H9 (cell line): ENCODE measurements at regions not wholly inside any gene's neighbourhood (a gene's known extent, or its start where the extent isn't known, plus 50 kb on each side); places are given as distances from the start of the nearest gene placed in this dataset.

Experiments
- DNase-seq: peaks from one replicate; pipeline ENCODE4 v3.0.0-alpha.2; 2017
- H2AFZ ChIP-seq: one replicate; pipeline ENCODE4 v1.6.1; 2013; ENCODE audit warnings: mild to moderate bottlenecking, low read length, control low read depth, moderate library complexity
- H2AK5ac ChIP-seq: 2 replicates; pipeline ENCODE4 v1.6.1; 2013; ENCODE audit warnings: low read length, control low read depth, mixed read lengths; ENCODE audit not compliant: insufficient read length
- H2BK120ac ChIP-seq: one replicate; pipeline ENCODE4 v1.6.1; 2013; ENCODE audit warnings: low read depth, mild to moderate bottlenecking, low read length, control low read depth, inconsistent platforms; ENCODE audit not compliant: poor library complexity, severe bottlenecking
- H2BK12ac ChIP-seq: 2 replicates; pipeline ENCODE4 v1.6.1; 2013; ENCODE audit warnings: low read length, control low read depth, mixed read lengths, low read depth; ENCODE audit not compliant: insufficient read length
- H2BK15ac ChIP-seq: 2 replicates; pipeline ENCODE4 v1.6.1; 2013; ENCODE audit warnings: low read depth, low read length, control low read depth
- H2BK20ac ChIP-seq: one replicate; pipeline ENCODE4 v1.6.1; 2013; ENCODE audit warnings: low read depth, mild to moderate bottlenecking, low read length, control low read depth, inconsistent platforms; ENCODE audit not compliant: poor library complexity, severe bottlenecking
- H2BK5ac ChIP-seq: 2 replicates; pipeline ENCODE4 v1.6.1; 2013; ENCODE audit warnings: low read length, control low read depth, mixed read lengths; ENCODE audit not compliant: insufficient read length
- H3K14ac ChIP-seq: 2 replicates; pipeline ENCODE4 v1.6.1; 2013; ENCODE audit warnings: low read length, control low read depth; ENCODE audit not compliant: insufficient read depth
- H3K18ac ChIP-seq: 2 replicates; pipeline ENCODE4 v1.6.1; 2013; ENCODE audit warnings: low read depth, mild to moderate bottlenecking, mixed read lengths, low read length, control low read depth; ENCODE audit not compliant: insufficient read length
- H3K23ac ChIP-seq: 2 replicates; pipeline ENCODE4 v1.6.1; 2013; ENCODE audit warnings: low read length, control low read depth, mixed read lengths, low read depth; ENCODE audit not compliant: insufficient read length
- H3K23me2 ChIP-seq: 2 replicates; pipeline ENCODE4 v1.6.1; 2013; ENCODE audit warnings: low read depth, mild to moderate bottlenecking, mixed read lengths, low read length, control low read depth; ENCODE audit not compliant: insufficient read length, poor library complexity, severe bottlenecking
- H3K27ac ChIP-seq: 2 replicates; pipeline ENCODE4 v1.5.1; 2013; ENCODE audit warnings: low read length, control low read depth, mixed read lengths, low read depth; ENCODE audit not compliant: insufficient read length
- H3K27me3 ChIP-seq: 2 replicates; pipeline ENCODE4 v1.6.1; 2013; ENCODE audit warnings: low read length, control low read depth, inconsistent platforms; ENCODE audit not compliant: insufficient read depth
- H3K4ac ChIP-seq: 2 replicates; pipeline ENCODE4 v1.6.1; 2013; ENCODE audit warnings: low read depth, mild to moderate bottlenecking, control low read depth, inconsistent platforms, low read length, moderate library complexity
- H3K4me1 ChIP-seq: 2 replicates; pipeline ENCODE4 v1.6.1; 2013; ENCODE audit warnings: low read length, control low read depth, inconsistent platforms; ENCODE audit not compliant: insufficient read depth
- H3K4me2 ChIP-seq: 2 replicates; pipeline ENCODE4 v1.6.1; 2013; ENCODE audit warnings: low read length, control low read depth, mixed read lengths; ENCODE audit not compliant: insufficient read length, insufficient read depth
- H3K56ac ChIP-seq: 2 replicates; pipeline ENCODE4 v1.6.1; 2013; ENCODE audit warnings: low read depth, mild to moderate bottlenecking, mixed read lengths, low read length, control low read depth; ENCODE audit not compliant: insufficient read length
- H3K79me1 ChIP-seq: 2 replicates; pipeline ENCODE4 v1.6.1; 2013; ENCODE audit warnings: low read depth, mild to moderate bottlenecking, moderate library complexity, low read length, control low read depth, inconsistent platforms; ENCODE audit not compliant: insufficient read depth, poor library complexity, severe bottlenecking
- H3K79me2 ChIP-seq: 2 replicates; pipeline ENCODE4 v1.6.1; 2013; ENCODE audit warnings: low read length, control low read depth, inconsistent platforms; ENCODE audit not compliant: insufficient read depth
- H3K9ac ChIP-seq: 2 replicates; pipeline ENCODE4 v1.6.1; 2013; ENCODE audit warnings: low read length, control low read depth, mixed read lengths; ENCODE audit not compliant: insufficient read length; ENCODE audit errors: extremely low read depth
- H3K9me3 ChIP-seq: one replicate; pipeline ENCODE4 v1.6.1; 2013; ENCODE audit warnings: low read depth, low read length, inconsistent platforms; ENCODE audit not compliant: control insufficient read depth
- H3T11ph ChIP-seq: one replicate; pipeline ENCODE4 v1.6.1; 2013; ENCODE audit warnings: mild to moderate bottlenecking, low read length, control low read depth, inconsistent platforms
- H4K20me1 ChIP-seq: one replicate; pipeline ENCODE4 v1.6.1; 2013; ENCODE audit not compliant: control insufficient read depth, insufficient read length, insufficient read depth
- H4K5ac ChIP-seq: 2 replicates; pipeline ENCODE4 v1.6.1; 2013; ENCODE audit warnings: low read depth, mild to moderate bottlenecking, mixed read lengths, low read length, control low read depth; ENCODE audit not compliant: insufficient read length
- H4K8ac ChIP-seq: replicated peaks from 2 replicates; pipeline ENCODE4 v1.6.1; 2013; ENCODE audit warnings: low read length, control low read depth, mixed read lengths, low read depth; ENCODE audit not compliant: insufficient read length
- H4K91ac ChIP-seq: 2 replicates; pipeline ENCODE4 v1.6.1; 2013; ENCODE audit warnings: low read depth, mild to moderate bottlenecking, moderate library complexity, mixed read lengths, low read length, control low read depth; ENCODE audit not compliant: insufficient read length
- H3K27ac Mint-ChIP-seq, 3 experiments: 2 replicates in 2 of 3; 3 replicates in 1 of 3; pipeline ENCODE4 v1.8.0; 2020 to 2021; ENCODE audit warnings: mixed read lengths in 3 of 3, mild to moderate bottlenecking in 1 of 3, moderate library complexity in 1 of 3
- H3K27me3 Mint-ChIP-seq: 2 replicates; pipeline ENCODE4 v1.8.0; 2021; ENCODE audit warnings: low read depth, mild to moderate bottlenecking, moderate library complexity, mixed read lengths
- H3K36me3 Mint-ChIP-seq, 3 experiments: 2 replicates in 2 of 3; 3 replicates in 1 of 3; pipeline ENCODE4 v1.8.0; 2020 to 2021; ENCODE audit warnings: low read depth in 3 of 3, mixed read lengths in 3 of 3; ENCODE audit not compliant: insufficient read depth in 1 of 3
- H3K4me1 Mint-ChIP-seq, 2 experiments: 2 replicates each; pipeline ENCODE4 v1.8.0; 2020; ENCODE audit warnings: mixed read lengths in 2 of 2
- H3K4me3 Mint-ChIP-seq, 2 experiments: 2 replicates in 1 of 2; 3 replicates in 1 of 2; pipeline ENCODE4 v1.8.0; 2020 to 2021; ENCODE audit warnings: mild to moderate bottlenecking in 2 of 2, mixed read lengths in 2 of 2, moderate library complexity in 1 of 2
- H3K9me3 Mint-ChIP-seq, 2 experiments: 2 replicates in 1 of 2; 3 replicates in 1 of 2; pipeline ENCODE4 v1.8.0; 2020; ENCODE audit warnings: mild to moderate bottlenecking in 2 of 2, mixed read lengths in 2 of 2, moderate library complexity in 1 of 2
- CTCF ChIP-seq: fragments of 200-600 bp; sonication (generic); conservative IDR thresholded peaks from 3 replicates; pipeline ENCODE4 v1.8.0; 2021; ENCODE audit warnings: antibody characterized with exemption, mild to moderate bottlenecking
- WGBS: extraction: QIAGEN DNeasy Blood & Tissue Kit; methylation state at CpG from one replicate; pipeline ENCODE4 v1.1.7; 2013; ENCODE audit warnings: missing lambda C conversion rate, low lambda C conversion rate, mixed read lengths; ENCODE audit not compliant: insufficient read length; ENCODE audit errors: extremely low coverage; 5-methylcytosine and 5-hydroxymethylcytosine counted together

DNA sequence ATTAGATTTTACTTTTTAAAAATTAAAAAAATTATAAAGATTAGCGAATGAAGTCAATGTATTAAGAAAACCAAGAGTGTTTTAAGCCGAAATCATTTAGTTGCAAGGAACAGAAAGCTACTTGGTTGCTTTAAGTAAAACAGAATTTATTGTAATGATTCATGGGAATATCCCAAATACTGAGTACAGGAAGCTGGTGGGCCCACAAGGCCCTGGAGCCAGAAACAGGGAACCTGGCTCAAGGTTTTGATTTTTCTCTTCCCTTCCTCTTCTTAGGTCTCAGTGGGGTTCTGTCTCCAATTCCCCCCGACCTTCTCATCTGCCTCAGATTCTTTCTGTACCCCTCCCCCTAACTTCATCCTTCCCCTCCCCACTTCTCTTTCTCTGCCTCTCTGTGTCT, 229.0 kb downstream of the TLE3 start:
- Histone ChIP-seq H3T11ph (no peak overlapping the region), H4K5ac (no peak overlapping the region), H3K23me2 (no peaks in the 10 kb centered on the region), H3K4me2 (no peak overlapping the region), H2AFZ (no peak overlapping the region), H3K14ac (no peak overlapping the region), H3K56ac (no peak overlapping the region), H3K18ac (no peak overlapping the region), H2BK120ac (no peak overlapping the region), H3K9ac (no peak overlapping the region), H3K4ac (no peak overlapping the region), H4K8ac (no peak overlapping the region), H2BK12ac (no peak overlapping the region), H4K91ac (no peak overlapping the region), H3K23ac (no peak overlapping the region), H3K27ac (no peak overlapping the region), H3K27me3 (no peaks in the 10 kb centered on the region), H2BK20ac (no peak overlapping the region), H2AK5ac (no peak overlapping the region), H3K4me1 (no peaks in the 10 kb centered on the region), H2BK15ac (no peak overlapping the region), H2BK5ac (no peak overlapping the region), H3K79me1 (no peaks in the 10 kb centered on the region), H3K79me2 (no peaks in the 10 kb centered on the region), H3K9me3 (no peaks in the 10 kb centered on the region), H4K20me1 (no peaks in the 10 kb centered on the region)
- Mint-ChIP-seq H3K27ac (no peak overlapping the region), H3K4me3 (no peak overlapping the region), H3K27me3 (peaks cover 4% of the 10 kb centered on the region), H3K36me3 (peaks cover 0 to 9% (median 2%) of the 10 kb centered on the region in 3 experiments; a peak in 2 of 7 replicates), H3K9me3 (peaks cover 4 to 10% of the 10 kb centered on the region in 2 experiments; a peak in 2 of 5 replicates), H3K4me1 (peaks cover 0 to 5% of the 10 kb centered on the region in 2 experiments; a peak in 1 of 4 replicates)
- no peak for TF ChIP-seq CTCF
- no peak for DNase-seq
- WGBS: no CpG with 5 or more reads among the region's 3 CpGs
